HepG2 (cell line): ENCODE measurements at regions not wholly inside any gene's neighbourhood (a gene's known extent, or its start where the extent isn't known, plus 50 kb on each side); places are given as distances from the start of the nearest gene placed in this dataset.

Experiments used
- CHD2 ChIP-seq: IDR thresholded peaks from 2 replicates; pipeline ENCODE4 v1.6.1; 2011; ENCODE audit warnings: low read depth, low read length, improper control_type of control experiment
- CTCF ChIP-seq: sonication (generic); formaldehyde crosslinking; IDR thresholded peaks from 2 replicates; pipeline ENCODE4 v1.5.0; 2020; ENCODE audit warnings: mild to moderate bottlenecking, missing genetic modification reagents, moderate library complexity
- ISL2 ChIP-seq: sonication (generic); formaldehyde crosslinking; IDR thresholded peaks from 2 replicates; pipeline ENCODE4 v1.5.0; 2020; ENCODE audit warnings: missing genetic modification reagents
- MAF1 ChIP-seq: sonication (generic); formaldehyde crosslinking; IDR thresholded peaks from 2 replicates; pipeline ENCODE4 v1.5.0; 2020; ENCODE audit warnings: missing genetic modification reagents, borderline replicate concordance
- NR2C2 ChIP-seq: sonication (generic); formaldehyde crosslinking; IDR thresholded peaks from 2 replicates; pipeline ENCODE4 v1.4.0; 2020; ENCODE audit warnings: missing genetic modification reagents, mild to moderate bottlenecking, moderate library complexity, borderline replicate concordance
- PAWR ChIP-seq: sonication (generic); formaldehyde crosslinking; IDR thresholded peaks from 2 replicates; pipeline ENCODE4 v1.4.0; 2020; ENCODE audit warnings: missing genetic modification reagents, mild to moderate bottlenecking, borderline replicate concordance
- RNF219 ChIP-seq: sonication (generic); formaldehyde crosslinking; IDR thresholded peaks from 2 replicates; pipeline ENCODE4 v1.5.0; 2020; ENCODE audit warnings: mild to moderate bottlenecking, missing genetic modification reagents
- SAP130 ChIP-seq: IDR thresholded peaks from 2 replicates; pipeline ENCODE4 v1.6.1; 2016; ENCODE audit warnings: low read depth
- ZNF3 ChIP-seq: IDR thresholded peaks from 2 replicates; pipeline ENCODE4 v1.7.0; 2017; ENCODE audit warnings: inconsistent platforms
- ZNF644 ChIP-seq: IDR thresholded peaks from 2 replicates; pipeline ENCODE4 v1.6.1; 2016; ENCODE audit warnings: low read depth
- ZSCAN30 ChIP-seq: sonication (generic); formaldehyde crosslinking; IDR thresholded peaks from 2 replicates; pipeline ENCODE4 v1.5.0; 2020; ENCODE audit warnings: mild to moderate bottlenecking, missing genetic modification reagents

GRCh38 chr10:126839094-126839761 is 66.0 kb upstream of the DOCK1 start:
- TF ChIP-seq ISL2 (CRISPR knock-in tag) (no peak), CHD2 (no peak), PAWR (CRISPR knock-in tag) (no peak), CTCF (CRISPR knock-in tag) (no peak), ZSCAN30 (no peak), ZNF644 (no peak), SAP130 (no peak), ZNF3 (CRISPR knock-in tag) (no peak), MAF1 (no peak), RNF219 (no peak), NR2C2 (CRISPR knock-in tag) (no peak)
